H1 (cell line): ENCODE measurements at regions not wholly inside any gene's neighbourhood (a gene's known extent, or its start where the extent isn't known, plus 50 kb on each side); places are given as distances from the start of the nearest gene placed in this dataset.

Source experiments
- HDAC2 ChIP-seq, 2 experiments: fragments of 300-600 bp in 1 of 2; sonication (generic) in 1 of 2; IDR thresholded peaks; 2 replicates each; pipeline ENCODE4 v1.6.1; 2011 to 2012; ENCODE audit warnings: low read depth in 2 of 2, low read length in 2 of 2, mild to moderate bottlenecking in 2 of 2, moderate library complexity in 2 of 2, borderline replicate concordance in 1 of 2, inconsistent platforms in 1 of 2
- NANOG ChIP-seq: IDR thresholded peaks from 2 replicates; pipeline ENCODE4 v1.6.1; 2011; ENCODE audit warnings: low read length, low read depth, mild to moderate bottlenecking, inconsistent platforms; ENCODE audit not compliant: insufficient read depth, poor library complexity, severe bottlenecking
- RAD21 ChIP-seq, 2 experiments: IDR thresholded peaks in 1 of 2; conservative IDR thresholded peaks in 1 of 2; 2 replicates each; pipeline ENCODE4 v1.6.1; 2011; ENCODE audit warnings: low read depth in 2 of 2, low read length in 2 of 2, improper control_type of control experiment in 1 of 2, inconsistent platforms in 1 of 2, mild to moderate bottlenecking in 1 of 2, moderate library complexity in 1 of 2

DNA sequence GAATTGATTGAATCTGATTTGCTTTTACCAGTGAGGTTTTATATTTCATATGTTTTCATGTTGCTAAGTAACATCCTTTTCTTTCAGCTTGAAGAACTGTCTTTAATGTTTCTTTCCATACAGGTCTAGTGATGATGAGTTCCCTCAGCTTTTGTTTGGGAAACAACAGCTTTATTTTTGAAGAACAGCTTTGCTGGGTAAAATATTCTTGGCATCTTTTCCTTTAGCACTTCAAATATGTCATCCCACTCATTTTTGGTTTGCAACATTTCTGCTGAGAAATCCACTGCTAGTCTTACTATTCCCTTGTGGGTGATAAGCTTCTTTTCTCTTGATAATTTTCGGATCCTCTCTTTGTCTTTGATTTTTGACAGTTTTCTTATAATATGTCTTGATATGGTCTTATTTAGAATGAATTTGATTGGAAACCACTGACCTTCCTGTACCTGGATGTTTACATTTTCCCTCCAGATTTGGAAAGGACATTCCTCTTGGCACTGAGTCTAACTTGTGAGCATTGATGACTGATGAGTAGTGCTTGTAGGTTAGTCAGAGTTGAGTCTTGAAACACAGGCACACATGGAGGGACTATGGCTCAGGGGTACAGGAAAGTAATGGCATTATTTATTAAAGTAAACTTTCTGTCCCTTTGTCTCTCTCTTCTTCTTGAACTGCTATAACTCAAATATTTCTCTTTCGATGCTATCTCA, 220.3 kb downstream of the SPATA31D1 start (continued):
- no peak for TF ChIP-seq NANOG
- no peak for TF ChIP-seq RAD21 (IDR thresholded peaks at IDR 0.05 in 1 of 2, conservative IDR thresholded peaks at IDR 0.05 in 1 of 2; ENCODE audit: low read depth in 2 of 2, low read length in 2 of 2)
- TF ChIP-seq HDAC2 (IDR thresholded peaks at IDR 0.05; ENCODE audit: borderline replicate concordance in 1 of 2, low read depth in 2 of 2, low read length in 2 of 2): no peak
